Endothelial cell of umbilical vein (primary cell): ENCODE measurements at regions not wholly inside any gene's neighbourhood (a gene's known extent, or its start where the extent isn't known, plus 50 kb on each side); places are given as distances from the start of the nearest gene placed in this dataset.

Experiments used
- BruUV-seq: library from RNA; stranded (reverse); fragments of 400-500 nt; replicated peaks from 2 replicates; lab custom pipeline; 2021; lab: Mats Ljungman, UMichigan
- CTCF ChIA-PET: fragments of 300-600, 350-600 bp; sonication (Branson Sonifier 250); formaldehyde crosslinking; loops from one replicate; lab custom pipeline; 2021; ENCODE audit warnings: antibody characterized with exemption, inconsistent platforms; lab: Charles Lee
- POLR2A ChIA-PET: fragments of 300-600, 350-600 bp; sonication (Branson Sonifier 250); formaldehyde crosslinking; loops from one replicate; lab custom pipeline; 2021; ENCODE audit warnings: antibody characterized with exemption, inconsistent platforms; lab: Charles Lee
- DNase-seq: peaks from one replicate; pipeline ENCODE4 v3.0.0-alpha.2; 2011; ENCODE audit warnings: low read depth, low spot score
- FAIRE-seq: peaks from 2 replicates; lab custom pipeline; 2011; peaks lifted over from hg19 to GRCh38; lab: Jason Lieb, UNC
- H2AFZ ChIP-seq: 2 replicates; pipeline ENCODE4 v1.6.0; 2012; ENCODE audit warnings: low read depth, low read length, control low read depth, inconsistent platforms
- H3K27ac ChIP-seq: 2 replicates; pipeline ENCODE4 v1.5.1; 2011; ENCODE audit warnings: low read depth, mild to moderate bottlenecking, control low read depth, low read length, moderate library complexity; ENCODE audit not compliant: insufficient read depth
- H3K27me3 ChIP-seq, 2 experiments: 2 replicates each; pipeline versions ENCODE4 v1.6.0 to v1.6.1; 2011; ENCODE audit warnings: low read length in 2 of 2, mixed read lengths in 1 of 2; ENCODE audit not compliant: control insufficient read depth in 2 of 2, insufficient read depth in 2 of 2
- H3K36me3 ChIP-seq, 2 experiments: 2 replicates in 1 of 2; 3 replicates in 1 of 2; pipeline ENCODE4 v1.5.1; 2011; ENCODE audit warnings: low read length in 2 of 2, mild to moderate bottlenecking in 1 of 2, moderate library complexity in 1 of 2; ENCODE audit not compliant: control insufficient read depth in 2 of 2, insufficient read depth in 2 of 2; ENCODE audit errors: extremely low read depth in 1 of 2
- H3K4me1 ChIP-seq: 3 replicates; pipeline ENCODE4 v1.5.1; 2011; ENCODE audit warnings: mild to moderate bottlenecking, low read length; ENCODE audit not compliant: control insufficient read depth, insufficient read depth; ENCODE audit errors: extremely low read depth
- H3K4me2 ChIP-seq: 2 replicates; pipeline ENCODE4 v1.6.1; 2011; ENCODE audit warnings: low read length, control low read depth, mixed read lengths; ENCODE audit not compliant: insufficient read depth
- H3K4me3 ChIP-seq, 3 experiments: fragments of 200-600 bp in 1 of 3; sonication (generic), shearing (Covaris generic) in 1 of 3; replicated peaks in 1 of 3; 2 replicates each; pipeline ENCODE4 v1.5.1; 2011 to 2016; ENCODE audit warnings: control low read depth in 3 of 3, low read length in 3 of 3, mild to moderate bottlenecking in 2 of 3, inconsistent platforms in 1 of 3, low read depth in 1 of 3, moderate library complexity in 1 of 3; ENCODE audit not compliant: insufficient read depth in 1 of 3
- H3K79me2 ChIP-seq: 2 replicates; pipeline ENCODE4 v1.6.0; 2012; ENCODE audit warnings: low read length, inconsistent platforms; ENCODE audit not compliant: control insufficient read depth, insufficient read depth
- H3K9ac ChIP-seq: replicated peaks from 2 replicates; pipeline ENCODE3; 2011; ENCODE audit warnings: low read length, control low read depth; ENCODE audit not compliant: insufficient read depth; ENCODE audit errors: extremely low read depth
- H3K9me1 ChIP-seq: replicated peaks from 3 replicates; pipeline ENCODE4 v1.6.0; 2011; ENCODE audit warnings: mild to moderate bottlenecking, low read length; ENCODE audit not compliant: control insufficient read depth, insufficient read depth; ENCODE audit errors: extremely low read depth
- H3K9me3 ChIP-seq: replicated peaks from 2 replicates; pipeline ENCODE4 v1.5.1; 2012; ENCODE audit warnings: low read length, inconsistent platforms; ENCODE audit not compliant: control insufficient read depth, insufficient read depth
- H4K20me1 ChIP-seq: replicated peaks from 2 replicates; pipeline ENCODE3; 2011; ENCODE audit warnings: mild to moderate bottlenecking, low read length; ENCODE audit not compliant: control insufficient read depth, insufficient read depth; ENCODE audit errors: extremely low read depth
- EZH2 ChIP-seq: IDR thresholded peaks from 2 replicates; pipeline ENCODE4 v1.6.1; 2012; ENCODE audit warnings: borderline replicate concordance, low read depth, mild to moderate bottlenecking, moderate library complexity, low read length, inconsistent platforms; ENCODE audit not compliant: severe bottlenecking
- FOS ChIP-seq: IDR thresholded peaks from 2 replicates; pipeline ENCODE4 v1.6.1; 2011; ENCODE audit warnings: mild to moderate bottlenecking, low read length, moderate library complexity, borderline replicate concordance; ENCODE audit not compliant: insufficient read depth
- GATA2 ChIP-seq: IDR thresholded peaks from 2 replicates; pipeline ENCODE4 v1.7.0; 2011; ENCODE audit warnings: low read depth, mild to moderate bottlenecking, moderate library complexity, mixed read lengths, low read length; ENCODE audit not compliant: insufficient read length, insufficient read depth
- JUN ChIP-seq: IDR thresholded peaks from 2 replicates; pipeline ENCODE4 v1.6.1; 2011; ENCODE audit warnings: borderline replicate concordance, low read depth; ENCODE audit not compliant: insufficient read length, insufficient read depth
- MAX ChIP-seq: IDR thresholded peaks from 2 replicates; pipeline ENCODE4 v1.6.1; 2011; ENCODE audit not compliant: insufficient read depth, insufficient read length
- MYC ChIP-seq: IDR thresholded peaks from one replicate; pipeline ENCODE4 v1.6.1; 2011; ENCODE audit warnings: mild to moderate bottlenecking, low read depth, low read length
- POLR2A ChIP-seq: IDR thresholded peaks from 2 replicates; pipeline ENCODE4 v1.6.1; 2012; ENCODE audit warnings: low read depth, mild to moderate bottlenecking, control low read depth, low read length
- POLR2AphosphoS5 ChIP-seq: IDR thresholded peaks from 2 replicates; pipeline ENCODE4 v1.6.1; 2012; ENCODE audit warnings: low read depth, mild to moderate bottlenecking, control low read depth, low read length, moderate library complexity; ENCODE audit not compliant: insufficient read depth
- dilution Hi-C: fragments of 300-500 bp; cut with MboI; formaldehyde crosslinking; loops from one replicate; pipeline ENCODE4 v1.15.0; 2019; ENCODE audit warnings: low sequenced_read_pairs; ENCODE audit not compliant: extremely low pct_ligation_motif_present
- intact Hi-C: fragments of 100-400 bp; cut with micrococcal nuclease; formaldehyde crosslinking; loops from one replicate; pipeline ENCODE4 v1.10.0; 2022
- TF ChIP-seq, protein P1 (sequence below), 2 donors: IDR thresholded peaks; 1 replicate in 1 of 2; 2 replicates in 1 of 2; pipeline ENCODE4 v1.5.1; 2011; ENCODE audit warnings: low read length in 2 of 2, mild to moderate bottlenecking in 2 of 2, moderate library complexity in 2 of 2, control low read depth in 1 of 2, inconsistent platforms in 1 of 2, low read depth in 1 of 2; ENCODE audit not compliant: insufficient read depth in 1 of 2; ENCODE audit errors: extremely low read depth in 1 of 2

GRCh38 chr3:193884027-193884426, 251.9 kb upstream of the HES1 start:
- no peak overlapping the region for H3K27ac ChIP-seq
- H4K20me1 ChIP-seq: no peaks in the 10 kb centered on the region
- H3K9me1 ChIP-seq: no peaks in the 10 kb centered on the region
- no peaks in the 10 kb centered on the region for H3K4me1 ChIP-seq
- H3K36me3 ChIP-seq: no peaks in the 10 kb centered on the region
- ChIA-PET CTCF (interaction anchor here (1.4 kb wide), 1 partner anchor 432 kb away, joined by 4 read pairs; no protein-coding TSS in a partner anchor), POLR2A (interaction anchor here (1.2 kb wide), 1 partner anchor 252 kb away, joined by 3 read pairs; no protein-coding TSS in a partner anchor)
- dilution Hi-C loops (no loop called here), intact Hi-C loops (no loop called here)
- no TSS peak for BruUV-seq
- no peak overlapping the region for H3K9ac ChIP-seq
- TF ChIP-seq MYC (no peak), GATA2 (no peak), JUN (no peak), EZH2 (no peak), FOS (no peak), MAX (no peak), POLR2A (no peak), POLR2AphosphoS5 (no peak)
- TF ChIP-seq, protein P1, sequence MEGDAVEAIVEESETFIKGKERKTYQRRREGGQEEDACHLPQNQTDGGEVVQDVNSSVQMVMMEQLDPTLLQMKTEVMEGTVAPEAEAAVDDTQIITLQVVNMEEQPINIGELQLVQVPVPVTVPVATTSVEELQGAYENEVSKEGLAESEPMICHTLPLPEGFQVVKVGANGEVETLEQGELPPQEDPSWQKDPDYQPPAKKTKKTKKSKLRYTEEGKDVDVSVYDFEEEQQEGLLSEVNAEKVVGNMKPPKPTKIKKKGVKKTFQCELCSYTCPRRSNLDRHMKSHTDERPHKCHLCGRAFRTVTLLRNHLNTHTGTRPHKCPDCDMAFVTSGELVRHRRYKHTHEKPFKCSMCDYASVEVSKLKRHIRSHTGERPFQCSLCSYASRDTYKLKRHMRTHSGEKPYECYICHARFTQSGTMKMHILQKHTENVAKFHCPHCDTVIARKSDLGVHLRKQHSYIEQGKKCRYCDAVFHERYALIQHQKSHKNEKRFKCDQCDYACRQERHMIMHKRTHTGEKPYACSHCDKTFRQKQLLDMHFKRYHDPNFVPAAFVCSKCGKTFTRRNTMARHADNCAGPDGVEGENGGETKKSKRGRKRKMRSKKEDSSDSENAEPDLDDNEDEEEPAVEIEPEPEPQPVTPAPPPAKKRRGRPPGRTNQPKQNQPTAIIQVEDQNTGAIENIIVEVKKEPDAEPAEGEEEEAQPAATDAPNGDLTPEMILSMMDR (IDR thresholded peaks at IDR 0.05; ENCODE audit: extremely low read depth in 1 of 2, insufficient read depth in 1 of 2, low read depth in 1 of 2, low read length in 2 of 2): no peak
- H3K9me3 ChIP-seq: no peaks in the 10 kb centered on the region
- H3K4me3 ChIP-seq: no peak overlapping the region
- FAIRE-seq (no peak), DNase-seq (no peak)
- no peak overlapping the region for H2AFZ ChIP-seq
- no peaks in the 10 kb centered on the region for H3K79me2 ChIP-seq
- no peak overlapping the region for H3K4me2 ChIP-seq
- H3K27me3 ChIP-seq: no peaks in the 10 kb centered on the region
